ENCODE measurements at regions not wholly inside any gene's neighbourhood (a gene's known extent, or its start where the extent isn't known, plus 50 kb on each side); places are given as distances from the start of the nearest gene placed in this dataset.

DNA sequence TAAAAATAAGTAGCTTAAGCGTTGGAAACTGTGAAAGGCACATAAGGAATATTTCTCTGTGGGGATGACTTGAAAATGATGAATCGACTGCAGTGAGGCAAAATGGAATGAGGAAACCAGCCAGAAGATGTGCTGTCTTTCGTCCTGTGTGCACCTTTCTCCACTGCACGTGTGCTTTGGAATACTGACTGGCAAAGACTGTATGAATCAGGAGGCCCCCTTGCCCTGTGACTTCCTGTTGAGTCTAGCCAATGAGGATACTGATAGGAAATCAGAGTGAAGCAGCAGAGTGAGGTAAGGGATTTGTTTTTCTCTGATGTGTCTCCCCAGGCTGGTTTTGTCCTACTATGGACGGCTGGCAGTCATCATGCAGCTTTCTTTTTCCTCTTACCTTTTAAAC, 118.2 kb upstream of the ADGRL4 start:
- peak overlapping the region; percentile 21; the same call in 1 of the 2 replicates for H3K27ac ChIP-seq
- TF ChIP-seq, protein P1, sequence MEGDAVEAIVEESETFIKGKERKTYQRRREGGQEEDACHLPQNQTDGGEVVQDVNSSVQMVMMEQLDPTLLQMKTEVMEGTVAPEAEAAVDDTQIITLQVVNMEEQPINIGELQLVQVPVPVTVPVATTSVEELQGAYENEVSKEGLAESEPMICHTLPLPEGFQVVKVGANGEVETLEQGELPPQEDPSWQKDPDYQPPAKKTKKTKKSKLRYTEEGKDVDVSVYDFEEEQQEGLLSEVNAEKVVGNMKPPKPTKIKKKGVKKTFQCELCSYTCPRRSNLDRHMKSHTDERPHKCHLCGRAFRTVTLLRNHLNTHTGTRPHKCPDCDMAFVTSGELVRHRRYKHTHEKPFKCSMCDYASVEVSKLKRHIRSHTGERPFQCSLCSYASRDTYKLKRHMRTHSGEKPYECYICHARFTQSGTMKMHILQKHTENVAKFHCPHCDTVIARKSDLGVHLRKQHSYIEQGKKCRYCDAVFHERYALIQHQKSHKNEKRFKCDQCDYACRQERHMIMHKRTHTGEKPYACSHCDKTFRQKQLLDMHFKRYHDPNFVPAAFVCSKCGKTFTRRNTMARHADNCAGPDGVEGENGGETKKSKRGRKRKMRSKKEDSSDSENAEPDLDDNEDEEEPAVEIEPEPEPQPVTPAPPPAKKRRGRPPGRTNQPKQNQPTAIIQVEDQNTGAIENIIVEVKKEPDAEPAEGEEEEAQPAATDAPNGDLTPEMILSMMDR (conservative IDR thresholded peaks at IDR 0.05) = no peak

DNA sequence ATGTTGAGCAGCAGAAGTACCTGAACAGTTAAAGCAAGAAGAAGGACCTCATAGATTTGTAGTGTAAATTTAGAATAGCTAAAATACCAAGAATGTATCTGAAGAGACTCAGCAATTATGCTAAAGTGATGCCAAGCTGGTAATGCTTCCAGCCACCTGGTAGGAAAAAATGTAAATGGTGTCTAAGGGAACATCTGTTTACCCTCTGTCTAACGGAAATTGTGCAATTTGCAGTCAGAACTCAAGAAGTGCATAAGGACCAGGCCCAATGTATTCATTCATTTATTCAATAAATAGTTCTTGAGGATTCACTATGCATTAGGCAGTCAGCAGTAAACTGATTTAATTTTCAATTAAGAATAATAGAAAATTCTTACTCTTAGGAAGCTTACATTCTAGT, 116.0 kb upstream of the ADGRL4 start:
- TF ChIP-seq, protein P1 (conservative IDR thresholded peaks at IDR 0.05) = no peak
- H3K27ac ChIP-seq = no peak overlapping the region

DNA sequence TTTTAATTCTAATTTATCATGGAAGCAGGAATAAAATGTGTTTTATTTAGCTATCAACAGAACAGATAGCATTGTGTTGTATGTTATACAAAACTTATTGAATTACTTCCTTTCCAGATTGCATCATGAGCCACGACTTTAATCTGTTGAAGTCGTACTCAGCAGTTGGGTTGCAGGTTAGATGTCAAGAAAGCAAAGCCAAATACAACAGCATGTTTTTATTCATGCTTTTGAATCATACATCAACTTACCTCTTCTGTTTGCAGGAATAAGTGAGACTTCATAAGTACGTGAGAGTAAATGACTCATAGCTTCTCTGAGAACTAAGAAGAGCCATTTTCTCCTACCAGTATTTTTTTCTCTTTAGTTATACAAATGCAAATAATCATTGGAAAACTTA, 110.8 kb upstream of the ADGRL4 start:
- TF ChIP-seq, protein P1 (conservative IDR thresholded peaks at IDR 0.05) = no peak
- no peak overlapping the region for H3K27ac ChIP-seq

DNA sequence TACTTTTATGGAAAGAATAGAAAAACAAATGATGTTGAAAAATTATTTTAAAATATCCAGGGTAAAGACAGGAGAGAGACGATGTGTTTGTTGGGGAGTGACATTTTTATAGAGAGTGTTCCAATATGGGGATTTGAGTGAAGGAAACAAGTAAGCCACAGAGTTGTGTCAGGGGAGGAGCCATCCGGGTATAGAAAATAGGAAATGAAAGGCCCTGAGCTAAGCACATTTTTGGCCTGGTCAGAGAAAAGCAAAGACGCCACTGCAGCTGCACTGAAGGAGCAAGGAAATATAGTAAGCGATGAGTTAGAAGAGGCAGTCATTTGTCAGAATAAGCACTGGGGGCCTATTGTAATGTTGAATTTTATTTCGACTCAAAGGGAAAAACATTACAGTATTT, 107.3 kb upstream of the ADGRL4 start:
- TF ChIP-seq, protein P1 (conservative IDR thresholded peaks at IDR 0.05) = no peak
- no peak overlapping the region for H3K27ac ChIP-seq

DNA sequence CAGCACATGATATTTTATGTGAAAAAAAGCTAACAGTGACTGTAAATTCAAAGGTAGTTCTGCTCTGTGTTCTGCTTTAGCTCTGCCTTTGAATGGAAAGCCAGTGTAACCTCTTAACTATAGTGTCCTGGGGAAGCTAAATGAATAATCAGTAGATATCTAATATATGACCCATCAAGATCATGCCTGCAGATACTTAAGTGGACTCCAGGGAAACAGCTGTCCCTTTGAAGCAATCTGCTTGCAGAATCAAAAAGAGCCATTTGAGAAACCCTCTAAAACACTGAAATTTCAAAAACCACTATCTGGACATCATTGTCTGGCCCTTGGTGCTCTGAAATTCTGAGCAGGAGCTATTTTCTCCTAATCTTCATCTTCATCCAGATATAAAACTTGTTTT, 104.2 kb upstream of the ADGRL4 start:
- TF ChIP-seq, protein P1 (conservative IDR thresholded peaks at IDR 0.05) = no peak

DNA sequence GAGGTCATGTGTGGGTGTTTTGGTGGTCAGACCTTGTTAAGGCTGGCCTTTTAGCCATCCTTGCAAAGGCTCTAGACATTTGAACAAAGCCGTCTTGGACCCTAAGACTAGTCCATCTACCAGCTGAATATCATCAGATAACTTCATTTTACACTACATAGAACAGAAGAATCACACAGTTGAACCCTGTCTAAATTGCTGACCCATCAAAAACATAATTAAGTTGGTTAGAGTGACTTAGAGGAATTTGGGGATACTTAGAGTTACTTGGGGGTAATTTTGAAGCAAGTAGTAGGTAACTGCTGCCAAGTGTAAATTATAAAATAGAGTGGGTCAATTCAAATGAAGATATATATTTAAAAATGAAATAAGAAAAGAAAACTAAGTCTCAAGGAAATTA, 102.9 kb upstream of the ADGRL4 start:
- TF ChIP-seq, protein P1 (conservative IDR thresholded peaks at IDR 0.05) = no peak
- H3K27ac ChIP-seq = no peak overlapping the region

More for the DNA sequence above, 104.2 kb upstream of the ADGRL4 start:
- no peak overlapping the region for H3K27ac ChIP-seq

DNA sequence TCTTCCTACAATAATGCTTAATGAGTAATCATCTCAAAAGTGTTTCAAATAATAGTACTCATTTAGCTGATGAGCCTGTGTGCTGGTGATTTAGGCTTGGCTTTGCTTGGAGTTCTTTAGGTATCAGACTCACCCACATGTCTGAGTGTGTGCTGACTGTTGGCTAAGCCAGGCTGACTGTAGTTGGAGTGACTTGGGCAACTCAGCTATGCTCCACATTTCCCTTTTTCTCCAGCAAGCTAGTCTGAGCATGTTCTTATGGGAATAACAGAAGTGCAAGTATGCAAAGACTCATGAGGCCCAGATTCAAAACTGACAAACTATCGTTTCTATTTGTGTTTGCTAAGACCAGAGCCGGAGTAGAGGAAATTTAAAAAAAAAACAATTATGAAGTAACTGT, 99.0 kb upstream of the ADGRL4 start:
- H3K27ac ChIP-seq = no peak overlapping the region
- TF ChIP-seq, protein P1 (conservative IDR thresholded peaks at IDR 0.05) = no peak

DNA sequence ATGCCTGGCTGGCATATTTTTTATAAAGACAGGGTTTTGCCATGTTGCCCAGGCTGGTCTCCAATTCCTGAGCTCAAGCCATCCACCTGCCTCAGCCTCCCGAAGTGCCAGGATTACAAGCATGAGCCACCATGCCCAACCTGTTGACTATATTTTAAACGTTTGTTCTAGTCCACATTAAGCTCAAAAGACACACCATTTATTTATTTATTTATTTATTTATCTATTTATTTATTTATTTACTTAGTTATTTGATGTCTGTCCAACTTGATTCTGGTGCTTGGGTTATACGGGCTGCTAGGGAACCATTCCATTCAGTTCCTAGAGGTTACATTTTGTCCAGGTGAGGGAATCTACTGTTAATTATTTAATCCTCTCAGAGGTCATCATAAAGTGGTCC, 98.1 kb upstream of the ADGRL4 start:
- TF ChIP-seq, protein P1 (conservative IDR thresholded peaks at IDR 0.05) = no peak
- H3K27ac ChIP-seq = no peak overlapping the region
